ENCODE measurements at regions not wholly inside any gene's neighbourhood (a gene's known extent, or its start where the extent isn't known, plus 50 kb on each side); places are given as distances from the start of the nearest gene placed in this dataset.

GRCh38 chr1:227370533-227371254 is 52.4 kb upstream of the CDC42BPA start:
- no peak for DNase-seq (ENCODE audit: low read depth)

DNA sequence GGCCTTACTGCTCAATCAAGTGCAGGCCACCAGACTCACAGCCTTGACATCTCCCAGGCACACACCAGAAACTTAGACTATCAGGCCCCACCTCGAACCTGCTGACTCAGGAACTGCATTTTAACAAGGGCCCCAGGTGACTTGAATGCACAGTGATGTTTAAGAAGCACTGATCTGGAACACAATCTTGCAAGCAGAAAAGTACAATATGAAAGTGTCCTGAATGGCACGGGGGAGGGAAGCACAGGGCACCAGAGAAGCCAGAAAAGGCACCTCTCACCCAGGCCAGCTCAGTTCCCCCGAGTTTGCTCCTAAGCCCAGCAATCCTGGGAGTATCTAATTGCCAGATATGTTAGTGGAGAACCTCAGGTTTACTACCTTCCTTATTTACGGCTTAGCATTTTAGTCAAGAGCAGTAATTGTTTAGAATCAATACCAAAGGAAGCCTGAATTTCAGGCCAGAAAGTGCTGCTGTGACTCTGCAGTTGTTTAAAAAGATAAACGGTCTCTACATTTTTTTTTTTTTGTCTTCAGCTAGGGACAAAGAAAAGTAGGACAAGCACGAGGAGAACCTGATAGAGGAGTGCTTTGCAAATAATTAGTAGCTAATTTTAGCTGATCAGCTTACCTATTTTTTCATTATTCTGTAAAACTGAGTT is 50.9 kb upstream of the CDC42BPA start:
- no peak for DNase-seq (ENCODE audit: low read depth)
